Body of pancreas (tissue), 4 donors: ENCODE measurements at regions not wholly inside any gene's neighbourhood (a gene's known extent, or its start where the extent isn't known, plus 50 kb on each side); places are given as distances from the start of the nearest gene placed in this dataset.

ENCODE experiments used
- ATAC-seq: fragments of 150-250 bp; one replicate; pipeline ENCODE4 v1.9.1; 2016
- DNase-seq, 4 donors: peaks; one replicate each; pipeline ENCODE4 v3.0.0-alpha.2; 2019
- H3K27ac ChIP-seq, 4 donors: fragments of 200-600 bp; sonication (generic); 1 replicate in 3 of 4; 2 replicates in 1 of 4; pipeline versions ENCODE4 v1.5.1 to v1.6.1; 2016 to 2019; ENCODE audit warnings: mild to moderate bottlenecking in 1 of 4, mixed read lengths in 1 of 4, moderate library complexity in 1 of 4
- H3K27me3 ChIP-seq, 2 donors: fragments of 200-600 bp; sonication (generic); one replicate each; pipeline ENCODE4 v1.6.0; 2016; ENCODE audit warnings: mild to moderate bottlenecking in 1 of 2
- H3K36me3 ChIP-seq, 2 donors: fragments of 200-600 bp; sonication (generic); replicated peaks in 1 of 2; 2 replicates each; pipeline ENCODE4 v1.5.1; 2016; ENCODE audit warnings: low read depth in 2 of 2; ENCODE audit not compliant: insufficient read depth in 1 of 2
- H3K4me1 ChIP-seq: fragments of 200-600 bp; sonication (generic); one replicate; pipeline ENCODE4 v1.6.0; 2016
- H3K4me3 ChIP-seq, 2 donors: fragments of 200-600 bp; sonication (generic); 1 replicate in 1 of 2; 2 replicates in 1 of 2; pipeline ENCODE4 v1.5.1; 2016 to 2019
- H3K9me3 ChIP-seq, 3 donors: fragments of 200-600 bp; sonication (generic); 1 replicate in 2 of 3; 2 replicates in 1 of 3; pipeline ENCODE4 v1.5.1; 2016
- CTCF ChIP-seq, 7 experiments: fragments of 450-650 bp in 4 of 7; fragments of 200-600 bp in 3 of 7; sonication (generic) in 3 of 7; IDR thresholded peaks; one replicate each; pipeline ENCODE4 v1.5.1; 2016 to 2019; ENCODE audit warnings: antibody characterized with exemption in 7 of 7
- POLR2A ChIP-seq, 3 donors: fragments of 450-650 bp; IDR thresholded peaks; one replicate each; pipeline ENCODE4 v1.6.1; 2016; ENCODE audit warnings: antibody characterized with exemption in 3 of 3, mild to moderate bottlenecking in 2 of 3
- WGBS, 2 donors: methylation state at CpG; one replicate each; pipeline ENCODE4 v1.1.5; 2017; 5-methylcytosine and 5-hydroxymethylcytosine counted together
- intact Hi-C: fragments of 100-400 bp; cut with DNase I; formaldehyde crosslinking; loops from one replicate; pipeline ENCODE4 v1.15.1; 2023

GRCh38 chr15:70530906-70531305 lies 232.5 kb downstream of the UACA start:
- no peak overlapping the region for H3K27ac ChIP-seq
- TF ChIP-seq CTCF (IDR thresholded peaks at IDR 0.05) (no peak), POLR2A (IDR thresholded peaks at IDR 0.05) (no peak)
- H3K4me3 ChIP-seq, result no peak overlapping the region
- DNase-seq, result no peak
- no peaks in the 10 kb centered on the region for H3K27me3 ChIP-seq
- WGBS, 2 donors, result 67 to 82% methylated on average over 5 to 8 of the region's 8 CpGs
- H3K9me3 ChIP-seq, result no peaks in the 10 kb centered on the region
- intact Hi-C loops, result no loop called here
- H3K36me3 ChIP-seq, result no peaks in the 10 kb centered on the region
- no peaks in the 10 kb centered on the region for H3K4me1 ChIP-seq
- no peak for ATAC-seq

- no peak for DNase-seq
- Histone ChIP-seq H3K27me3 (no peaks in the 10 kb centered on the region), H3K27ac (no peak overlapping the region), H3K4me3 (no peak overlapping the region), H3K36me3 (no peaks in the 10 kb centered on the region), H3K9me3 (no peaks in the 10 kb centered on the region), H3K4me1 (no peaks in the 10 kb centered on the region)
- no peak for ATAC-seq
- 87 to 95% methylated on average over 3 to 4 of the region's 4 CpGs for WGBS, 2 donors
- intact Hi-C loops, result no loop called here
- TF ChIP-seq CTCF (IDR thresholded peaks at IDR 0.05) (no peak), POLR2A (IDR thresholded peaks at IDR 0.05) (no peak)
These were observed 232.9 kb downstream of the UACA start for GRCh38 chr15:70530503-70530902.

- 68 to 77% methylated on average over 5 of the region's 5 CpGs for WGBS, 2 donors
- Histone ChIP-seq H3K4me3 (no peak overlapping the region), H3K27ac (no peak overlapping the region), H3K36me3 (no peaks in the 10 kb centered on the region), H3K4me1 (no peaks in the 10 kb centered on the region), H3K27me3 (no peaks in the 10 kb centered on the region), H3K9me3 (no peaks in the 10 kb centered on the region)
- DNase-seq (no peak), ATAC-seq (no peak)
- intact Hi-C loops, result no loop called here
- no peak for TF ChIP-seq CTCF (IDR thresholded peaks at IDR 0.05)
These were observed 233.3 kb downstream of the UACA start for GRCh38 chr15:70530017-70530499.

- no peak for ATAC-seq
- Histone ChIP-seq H3K4me3 (no peak overlapping the region), H3K4me1 (no peaks in the 10 kb centered on the region), H3K9me3 (no peaks in the 10 kb centered on the region), H3K36me3 (no peaks in the 10 kb centered on the region), H3K27me3 (no peaks in the 10 kb centered on the region), H3K27ac (no peak overlapping the region)
- TF ChIP-seq POLR2A (IDR thresholded peaks at IDR 0.05) (no peak), CTCF (IDR thresholded peaks at IDR 0.05) (no peak)
- no peak for DNase-seq
- 75 to 83% methylated on average over 4 of the region's 4 CpGs for WGBS, 2 donors
- intact Hi-C loops, result no loop called here
These were observed 234.5 kb downstream of the UACA start for GRCh38 chr15:70528816-70529215.

GRCh38 chr15:70528270-70528706 lies 235.1 kb downstream of the UACA start:
- DNase-seq (peak in 1 of 4 donors; percentile 22), ATAC-seq (no peak)
- 68 to 84% methylated on average over 6 of the region's 6 CpGs for WGBS, 2 donors
- TF ChIP-seq CTCF (IDR thresholded peaks at IDR 0.05), result no peak
- TF ChIP-seq POLR2A (IDR thresholded peaks at IDR 0.05), result no peak
- Histone ChIP-seq H3K9me3 (no peaks in the 10 kb centered on the region), H3K27me3 (no peaks in the 10 kb centered on the region), H3K36me3 (no peaks in the 10 kb centered on the region), H3K27ac (no peak overlapping the region), H3K4me1 (no peaks in the 10 kb centered on the region), H3K4me3 (no peak overlapping the region)
- intact Hi-C loops, result no loop called here
